DMS153 treated with DMSO at 0.1 percent for 48 hours (cell line): ENCODE measurements at regions not wholly inside any gene's neighbourhood (a gene's known extent, or its start where the extent isn't known, plus 50 kb on each side); places are given as distances from the start of the nearest gene placed in this dataset.
"Not testable (repeated sequence)": the region's sequence is repeated elsewhere in the genome, so short reads cannot be mapped to it uniquely, and the experiment has no call there.

ENCODE experiments used
- DNase-seq: peaks from one replicate; lab custom pipeline; 2025; ENCODE audit not compliant: unreplicated experiment; lab: John Stamatoyannopoulos, UW

GRCh38 chr16:22675745-22676540, 138.0 kb upstream of the HS3ST2 start:
- no peak for DNase-seq

- no peak for DNase-seq
Measured at GRCh38 chr16:22677024-22677830, 136.7 kb upstream of the HS3ST2 start.

GRCh38 chr16:22678311-22678710, 135.7 kb upstream of the HS3ST2 start:
- DNase-seq: no peak

DNA sequence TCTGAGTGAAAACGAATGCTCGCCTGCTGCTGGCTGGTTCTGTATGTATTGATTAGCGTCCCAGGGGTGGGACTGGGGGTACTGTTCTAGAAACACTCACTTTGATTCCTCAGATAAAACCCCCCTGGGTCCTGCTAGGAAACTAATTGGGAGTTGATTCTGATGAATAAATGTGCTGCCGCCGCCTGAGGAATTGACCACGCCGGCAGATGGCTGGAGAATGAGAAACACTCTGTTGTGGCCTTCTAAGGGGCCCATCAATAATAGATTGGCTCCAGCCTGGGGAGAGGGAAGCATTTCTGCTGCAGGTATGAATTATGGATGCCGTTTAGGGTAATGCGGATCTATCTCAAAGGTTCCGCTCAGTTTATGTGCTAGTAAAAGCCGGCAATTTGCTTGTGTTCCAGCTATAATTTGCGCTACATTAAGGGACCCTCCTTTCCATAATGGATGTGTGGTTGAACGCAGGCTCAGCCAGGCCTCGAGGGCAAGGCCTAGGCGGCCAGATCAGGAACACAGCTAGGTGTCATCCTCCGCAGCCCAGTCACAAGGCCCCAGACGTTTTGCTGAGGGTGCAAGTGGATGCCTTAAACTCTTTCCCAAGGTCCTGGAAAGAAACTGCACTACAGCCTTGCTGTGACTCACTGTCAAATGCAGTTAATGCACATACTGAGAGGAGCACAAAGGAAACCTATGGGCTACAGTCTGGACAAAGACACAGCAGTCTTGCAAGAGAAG, 132.2 kb upstream of the HS3ST2 start:
- no peak for DNase-seq

- no peak for DNase-seq
Measured at GRCh38 chr16:22683258-22683657, 130.7 kb upstream of the HS3ST2 start.

GRCh38 chr16:22683730-22684573, 130.0 kb upstream of the HS3ST2 start:
- DNase-seq: no peak

DNA sequence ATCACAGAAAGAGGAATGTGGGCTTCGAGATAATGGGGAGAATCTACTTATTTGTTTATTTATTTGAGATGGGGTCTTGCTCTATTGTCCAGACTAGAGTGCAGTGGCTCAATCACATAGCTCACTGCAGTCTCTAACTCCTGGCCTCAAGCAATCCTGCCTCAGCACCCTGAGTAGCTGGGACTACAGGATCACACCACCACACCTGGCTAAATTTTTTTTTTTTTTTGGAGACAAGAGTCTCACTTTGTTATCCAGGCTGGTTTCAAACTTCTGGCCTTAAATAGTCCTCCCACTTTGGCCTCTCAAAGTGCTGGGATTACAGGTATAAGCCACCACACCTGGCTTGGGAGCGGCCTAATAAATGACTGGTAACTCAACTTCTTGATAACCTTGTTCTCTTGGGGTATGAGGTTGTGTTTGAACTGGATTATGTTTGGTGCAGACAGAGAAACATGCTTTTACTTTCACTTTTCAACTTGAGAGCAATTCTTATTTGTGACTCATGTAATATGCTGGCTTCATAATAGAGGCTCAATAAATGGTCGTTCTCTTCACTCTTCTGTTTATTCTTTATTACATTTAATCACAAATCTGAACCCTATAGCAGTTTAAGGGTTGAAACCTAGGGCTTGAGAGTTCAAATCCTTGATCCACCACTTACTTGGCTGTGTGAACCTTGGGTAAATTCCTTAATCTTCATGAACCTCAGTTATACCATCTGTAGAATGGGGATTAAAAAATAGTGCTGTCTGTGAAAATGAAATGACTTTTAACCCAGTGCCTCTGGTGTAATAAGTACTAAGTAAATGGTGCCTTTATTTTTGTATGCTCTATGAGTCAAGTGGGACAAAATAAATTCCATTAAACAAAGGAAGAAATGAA, 129.1 kb upstream of the HS3ST2 start:
- no peak for DNase-seq

- no peak for DNase-seq
Measured at GRCh38 chr16:22685459-22685830, 128.5 kb upstream of the HS3ST2 start.

DNA sequence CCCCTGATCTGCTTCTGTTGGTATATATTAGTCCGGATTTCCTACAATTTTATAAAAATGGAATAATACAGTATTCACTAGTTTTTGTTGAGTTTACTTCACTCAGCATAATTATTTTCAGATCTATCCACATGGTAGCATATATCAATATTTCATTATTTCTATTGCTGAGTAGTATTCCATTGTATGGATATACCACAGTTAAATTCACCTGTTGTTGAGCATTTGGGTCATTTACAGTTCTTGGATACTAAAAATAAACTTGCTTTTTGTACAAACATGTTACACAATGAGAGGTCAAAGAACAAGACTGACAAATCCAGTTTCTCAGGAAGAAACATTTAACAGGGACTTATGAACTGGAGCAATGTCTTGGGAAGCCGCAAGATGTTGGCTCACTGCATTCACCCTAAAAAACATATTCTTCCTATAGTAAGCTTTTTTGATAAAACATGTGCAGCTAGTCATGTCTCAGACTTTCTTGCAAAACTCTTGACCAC, 126.9 kb upstream of the HS3ST2 start:
- no peak for DNase-seq

DNA sequence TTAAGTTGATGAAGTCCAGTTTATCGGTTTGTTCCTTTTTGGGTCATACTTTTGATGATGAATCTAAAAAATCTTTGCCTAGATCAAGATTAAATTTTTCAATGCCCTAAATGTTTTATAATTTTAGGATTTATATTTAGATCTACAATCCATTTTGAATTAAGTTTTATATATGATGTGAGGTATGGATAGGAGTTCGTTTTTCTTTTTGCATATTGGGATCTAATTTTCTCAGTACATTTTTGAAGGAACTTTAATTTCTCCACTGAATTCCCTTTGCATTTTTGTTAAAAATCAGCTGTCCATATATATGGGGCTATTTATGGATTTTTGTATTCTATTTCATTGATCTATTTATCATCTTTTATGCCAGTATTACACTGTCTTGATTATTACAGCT, 125.5 kb upstream of the HS3ST2 start:
- DNase-seq: no peak

DNA sequence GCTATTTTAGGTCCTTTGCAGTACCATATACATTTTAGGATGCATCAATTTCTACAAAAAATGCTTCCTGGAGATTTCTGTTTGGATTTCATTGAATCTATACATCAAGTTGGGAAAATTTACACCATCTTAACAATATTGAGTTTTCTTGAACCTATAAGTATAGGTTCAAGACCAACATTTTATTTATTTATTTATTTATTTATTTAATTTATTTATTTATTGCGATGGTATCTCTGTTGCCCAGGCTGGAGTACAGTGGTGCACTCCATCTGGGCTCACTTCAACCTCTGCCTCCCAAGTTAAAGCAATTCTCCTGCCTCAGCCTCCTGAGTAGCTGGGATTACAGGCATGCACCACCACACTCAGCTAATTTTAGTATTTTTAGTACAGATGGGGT, 125.0 kb upstream of the HS3ST2 start:
- no peak for DNase-seq

DNA sequence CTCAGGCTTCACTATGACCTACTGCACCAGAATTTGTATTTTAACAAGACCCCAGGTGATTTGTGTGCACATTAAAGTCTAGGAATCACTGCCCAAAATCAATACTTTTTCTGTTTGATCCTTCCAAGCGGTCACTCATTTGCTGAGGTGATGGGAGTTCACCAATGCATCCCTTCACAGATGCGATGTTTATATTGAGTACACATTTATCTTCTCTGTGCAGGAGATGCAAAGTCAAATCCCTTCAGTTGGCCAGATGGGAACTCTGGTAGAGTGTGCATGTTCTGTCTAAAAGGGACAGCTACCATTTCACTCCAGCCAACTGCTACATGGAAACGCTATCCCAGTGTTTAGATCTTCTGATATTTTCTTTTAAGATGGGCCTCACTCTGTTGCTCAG, 122.6 kb upstream of the HS3ST2 start:
- DNase-seq: no peak

GRCh38 chr16:22692034-22692433, 121.9 kb upstream of the HS3ST2 start:
- no peak for DNase-seq

GRCh38 chr16:22692916-22693637, 120.9 kb upstream of the HS3ST2 start:
- DNase-seq: no peak

DNA sequence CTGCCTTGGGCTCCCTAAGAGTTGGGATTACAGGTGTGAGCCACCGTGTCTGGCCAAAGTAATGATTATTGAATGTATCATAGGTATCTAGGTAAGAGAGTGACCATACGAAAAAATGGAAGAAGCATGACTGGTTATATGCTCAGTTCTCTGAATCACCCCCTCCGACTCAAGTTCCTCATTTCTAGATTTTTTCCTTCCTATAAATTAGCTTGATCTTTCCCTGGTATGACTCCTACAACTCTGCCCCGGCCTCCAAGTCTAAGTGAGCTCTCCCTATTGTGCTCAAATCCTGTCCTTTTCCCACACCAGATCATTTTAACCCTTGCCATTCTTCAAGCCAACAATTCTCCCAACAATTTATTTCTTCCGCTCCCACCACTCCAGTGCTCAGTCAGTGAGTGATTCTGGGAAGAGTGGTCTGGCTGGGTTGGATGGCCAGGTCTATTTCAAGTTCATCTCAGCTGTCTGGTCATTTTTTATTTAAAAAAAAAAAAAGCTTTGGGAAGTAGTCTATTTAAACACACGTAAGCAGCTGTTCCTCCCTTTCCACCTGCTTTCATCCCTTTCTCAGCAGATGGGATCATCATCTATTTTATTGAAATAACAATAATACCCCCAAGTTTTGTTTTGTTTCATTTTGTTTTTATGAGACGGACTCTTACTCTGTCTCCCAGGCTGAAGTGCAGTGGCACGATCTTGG, 120.2 kb upstream of the HS3ST2 start:
- no peak for DNase-seq

DNA sequence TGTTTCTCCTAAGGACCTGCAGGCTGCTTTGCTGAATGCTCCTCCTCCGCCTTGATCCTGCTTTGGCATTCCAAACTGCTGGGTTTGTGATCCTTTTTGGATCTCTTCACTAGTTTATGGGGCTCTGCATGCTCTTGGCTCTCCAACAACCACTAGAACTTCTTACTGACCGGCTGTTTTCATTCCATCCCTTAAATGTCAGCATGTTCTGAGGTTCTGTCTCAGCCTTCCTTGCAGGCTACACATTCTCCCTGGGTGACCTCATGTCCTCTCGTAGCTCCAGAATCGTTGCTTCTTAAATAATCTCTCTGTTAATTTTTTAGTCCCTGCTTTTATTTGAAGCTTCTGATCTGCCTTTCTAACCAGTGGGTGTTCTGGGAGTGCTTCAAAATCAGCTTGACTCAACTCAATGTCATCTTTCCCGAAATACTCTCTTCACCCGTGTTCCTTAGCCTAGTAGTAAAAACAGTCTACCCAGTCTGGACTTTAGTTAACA, 119.0 kb upstream of the HS3ST2 start:
- no peak for DNase-seq

GRCh38 chr16:22695773-22696172, 118.2 kb upstream of the HS3ST2 start:
- DNase-seq: not testable (repeated sequence)

DNA sequence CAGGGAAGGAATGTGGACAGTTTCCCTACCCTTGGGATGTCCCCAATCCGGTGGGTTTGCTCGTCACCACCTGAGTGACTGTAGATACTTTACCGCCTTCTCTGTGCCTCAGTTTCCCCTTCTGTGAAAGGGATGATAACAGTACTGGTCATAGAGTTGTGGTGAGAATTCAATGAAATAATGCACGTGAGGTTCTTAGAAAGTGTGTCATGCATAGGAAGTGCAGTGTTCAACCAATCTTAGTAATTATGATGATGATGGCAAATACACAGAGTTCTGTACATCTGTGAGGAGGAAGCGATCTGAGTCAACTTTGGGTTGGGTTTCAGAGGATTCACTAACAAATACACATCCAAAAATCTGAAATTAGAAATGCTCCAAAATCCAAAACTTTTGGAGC, 114.6 kb upstream of the HS3ST2 start:
- no peak for DNase-seq
